ENCODE measurements at regions not wholly inside any gene's neighbourhood (a gene's known extent, or its start where the extent isn't known, plus 50 kb on each side); places are given as distances from the start of the nearest gene placed in this dataset.
"Not testable (repeated sequence)": the region's sequence is repeated elsewhere in the genome, so short reads cannot be mapped to it uniquely, and the experiment has no call there.

DNA sequence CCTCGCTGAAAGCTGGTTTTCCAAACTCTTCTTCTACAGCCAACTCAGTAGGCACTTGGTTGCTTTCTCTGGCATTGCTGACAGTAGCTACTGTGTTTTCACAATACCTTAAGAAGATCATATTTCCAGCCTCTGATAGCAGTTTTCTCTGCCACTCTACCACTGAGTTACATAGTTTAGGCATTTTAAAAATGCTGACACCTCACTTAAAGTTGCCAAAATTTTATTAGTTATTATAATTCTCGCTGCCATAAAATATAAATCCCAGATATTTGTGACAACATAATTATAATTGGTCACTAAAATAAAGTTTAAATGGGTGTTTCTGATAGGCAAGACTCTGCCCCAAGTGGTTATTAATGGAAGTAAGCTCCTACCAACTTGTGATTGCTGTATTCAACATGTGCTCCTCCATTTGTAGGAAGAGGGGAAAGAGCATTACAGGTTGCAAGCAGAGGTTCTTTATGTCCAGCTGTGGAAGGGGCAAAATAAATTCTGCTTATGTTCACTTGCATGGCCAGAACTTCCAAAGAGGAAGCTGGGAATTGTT is 1202.8 kb downstream of the CNTNAP5 start:
- intact Hi-C loops (cut with DNase I; ENCODE audit: low total_unique reads): no loop called here
- no peak overlapping the region for H3K4me3 ChIP-seq (ENCODE audit: low read depth, poor library complexity, severe bottlenecking)
- no peak for DNase-seq (ENCODE audit: low spot score in 2 of 2)
- TF ChIP-seq, protein P1, sequence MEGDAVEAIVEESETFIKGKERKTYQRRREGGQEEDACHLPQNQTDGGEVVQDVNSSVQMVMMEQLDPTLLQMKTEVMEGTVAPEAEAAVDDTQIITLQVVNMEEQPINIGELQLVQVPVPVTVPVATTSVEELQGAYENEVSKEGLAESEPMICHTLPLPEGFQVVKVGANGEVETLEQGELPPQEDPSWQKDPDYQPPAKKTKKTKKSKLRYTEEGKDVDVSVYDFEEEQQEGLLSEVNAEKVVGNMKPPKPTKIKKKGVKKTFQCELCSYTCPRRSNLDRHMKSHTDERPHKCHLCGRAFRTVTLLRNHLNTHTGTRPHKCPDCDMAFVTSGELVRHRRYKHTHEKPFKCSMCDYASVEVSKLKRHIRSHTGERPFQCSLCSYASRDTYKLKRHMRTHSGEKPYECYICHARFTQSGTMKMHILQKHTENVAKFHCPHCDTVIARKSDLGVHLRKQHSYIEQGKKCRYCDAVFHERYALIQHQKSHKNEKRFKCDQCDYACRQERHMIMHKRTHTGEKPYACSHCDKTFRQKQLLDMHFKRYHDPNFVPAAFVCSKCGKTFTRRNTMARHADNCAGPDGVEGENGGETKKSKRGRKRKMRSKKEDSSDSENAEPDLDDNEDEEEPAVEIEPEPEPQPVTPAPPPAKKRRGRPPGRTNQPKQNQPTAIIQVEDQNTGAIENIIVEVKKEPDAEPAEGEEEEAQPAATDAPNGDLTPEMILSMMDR (IDR thresholded peaks at IDR 0.05): no peak
- no peak for TF ChIP-seq POLR2A (IDR thresholded peaks at IDR 0.05)
- 72 to 83% methylated on average over 2 of the region's 2 CpGs for WGBS, 2 donors

- WGBS, 2 donors: 89 to 93% methylated on average over 6 of the region's 6 CpGs
- intact Hi-C loops (cut with DNase I; ENCODE audit: low total_unique reads): no loop called here
- no peak overlapping the region for H3K4me3 ChIP-seq (ENCODE audit: low read depth, poor library complexity, severe bottlenecking)
- TF ChIP-seq POLR2A (IDR thresholded peaks at IDR 0.05): no peak
- DNase-seq (ENCODE audit: low spot score in 2 of 2): no peak
Observed at GRCh38 chr2:125240870-125241269, 1215.8 kb downstream of the CNTNAP5 start.

GRCh38 chr2:125243074-125243473 is 1218.0 kb downstream of the CNTNAP5 start:
- 84 to 85% methylated on average over 1 of the region's 1 CpG for WGBS, 2 donors
- H3K4me3 ChIP-seq (ENCODE audit: low read depth, poor library complexity, severe bottlenecking): no peak overlapping the region
- DNase-seq (ENCODE audit: low spot score in 2 of 2): no peak
- TF ChIP-seq, protein P1 (IDR thresholded peaks at IDR 0.05): no peak
- TF ChIP-seq POLR2A (IDR thresholded peaks at IDR 0.05): no peak
- intact Hi-C loops (cut with DNase I; ENCODE audit: low total_unique reads): no loop called here

DNA sequence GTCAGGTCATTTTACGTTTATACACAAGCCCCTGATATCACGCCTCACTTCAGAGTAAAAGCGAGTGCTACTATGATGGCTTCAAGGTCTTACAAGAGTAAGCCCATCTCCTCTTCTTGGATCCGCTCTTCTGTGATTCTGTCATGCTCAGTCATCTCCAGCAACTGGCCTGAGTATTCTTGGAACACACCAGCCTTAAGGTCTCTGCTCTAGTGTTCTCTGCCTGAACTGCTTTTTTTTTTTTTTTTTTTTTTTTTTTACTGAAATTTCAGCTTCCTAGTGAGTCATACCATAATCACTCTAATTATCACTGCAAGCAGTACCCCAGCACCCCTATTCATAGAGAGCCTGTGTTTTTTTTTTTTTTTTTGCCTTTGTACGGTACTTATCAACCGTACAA is 1228.9 kb downstream of the CNTNAP5 start:
- no peak for DNase-seq (ENCODE audit: low spot score in 2 of 2)
- 86 to 90% methylated on average over 6 of the region's 6 CpGs for WGBS, 2 donors
- no peak overlapping the region for H3K4me3 ChIP-seq (ENCODE audit: low read depth, poor library complexity, severe bottlenecking)
- no peak for TF ChIP-seq POLR2A (IDR thresholded peaks at IDR 0.05)
- TF ChIP-seq, protein P1 (IDR thresholded peaks at IDR 0.05): no peak
- intact Hi-C loops (cut with DNase I; ENCODE audit: low total_unique reads): no loop called here

- H3K4me3 ChIP-seq (ENCODE audit: low read depth, poor library complexity, severe bottlenecking): no peak overlapping the region
- 45 to 62% methylated on average over 6 of the region's 6 CpGs for WGBS, 2 donors
- intact Hi-C loops (cut with DNase I; ENCODE audit: low total_unique reads): no loop called here
- DNase-seq (ENCODE audit: low spot score in 2 of 2): no peak
- no peak for TF ChIP-seq POLR2A (IDR thresholded peaks at IDR 0.05)
- TF ChIP-seq, protein P1 (IDR thresholded peaks at IDR 0.05): no peak
Observed at GRCh38 chr2:125259451-125259850, 1234.4 kb downstream of the CNTNAP5 start.

DNA sequence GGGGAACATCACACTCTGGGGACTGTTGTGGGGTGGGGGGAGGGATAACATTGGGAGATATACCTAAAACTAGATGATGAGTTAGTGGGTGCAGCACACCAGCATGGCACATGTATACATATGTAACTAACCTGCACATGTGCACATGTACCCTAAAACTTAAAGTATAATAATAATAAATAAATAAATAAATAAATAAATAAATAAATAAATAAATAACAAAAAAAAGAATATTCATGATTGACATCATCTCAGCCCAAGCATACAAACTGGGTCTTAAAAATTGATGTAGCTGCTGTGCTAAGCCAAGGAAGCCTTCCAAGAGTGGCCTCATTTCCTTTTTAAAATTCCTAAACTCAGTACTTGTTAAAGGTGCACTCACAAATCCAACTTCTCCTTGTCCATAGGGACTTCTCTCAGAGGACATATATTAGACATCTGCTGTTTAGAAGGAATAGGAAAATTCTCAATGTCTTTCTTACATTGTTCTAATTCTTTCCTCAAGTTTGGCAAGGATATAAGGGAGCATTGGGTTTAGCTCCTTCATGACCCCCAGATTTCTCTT is 1235.4 kb downstream of the CNTNAP5 start:
- H3K4me3 ChIP-seq (ENCODE audit: low read depth, poor library complexity, severe bottlenecking); DNase-seq (ENCODE audit: low spot score in 2 of 2); intact Hi-C loops (cut with DNase I; ENCODE audit: low total_unique reads): not testable (repeated sequence)

DNA sequence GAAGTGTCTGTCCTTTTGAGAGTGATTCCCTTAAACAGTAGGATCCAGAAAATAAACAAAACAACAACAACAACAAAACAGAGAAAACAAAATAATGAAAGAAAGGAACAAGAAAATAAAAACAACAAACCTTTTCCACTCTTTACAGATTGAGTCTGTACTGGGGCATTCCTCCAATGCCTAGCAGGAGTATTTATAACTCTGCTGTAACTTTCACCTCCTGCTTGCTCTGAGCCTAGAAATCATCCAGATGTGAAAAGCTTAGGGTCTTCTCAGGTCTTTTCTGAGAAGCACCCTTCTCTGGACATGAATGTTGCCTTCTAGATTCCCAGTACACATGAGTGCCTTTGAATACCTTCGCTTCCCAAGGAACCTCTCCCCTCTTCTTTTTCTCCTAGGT is 1239.4 kb downstream of the CNTNAP5 start:
- DNase-seq (ENCODE audit: low spot score in 2 of 2): no peak
- intact Hi-C loops (cut with DNase I; ENCODE audit: low total_unique reads): no loop called here
- H3K4me3 ChIP-seq (ENCODE audit: low read depth, poor library complexity, severe bottlenecking): no peak overlapping the region
- WGBS, 2 donors: 77 to 88% methylated on average over 1 of the region's 1 CpG
- TF ChIP-seq, protein P1 (IDR thresholded peaks at IDR 0.05): no peak
- TF ChIP-seq POLR2A (IDR thresholded peaks at IDR 0.05): no peak

Data from lower leg skin (tissue), 4 donors.